IMR-90 (cell line): ENCODE measurements at regions not wholly inside any gene's neighbourhood (a gene's known extent, or its start where the extent isn't known, plus 50 kb on each side); places are given as distances from the start of the nearest gene placed in this dataset.

Source experiments
- ATAC-seq: fragments of 200-7000 bp; cut with Tn5 transposase; 2 replicates; pipeline ENCODE4 v1.9.1; 2020; ENCODE audit warnings: low read depth, mild to moderate bottlenecking, moderate library complexity
- BruUV-seq: library from RNA; stranded (reverse); fragments of 400-500 nt; replicated peaks from 2 replicates; lab custom pipeline; 2021; lab: Mats Ljungman, UMichigan
- CTCF ChIA-PET: fragments of 300-600 bp; formaldehyde crosslinking; extraction: SDS; loops from one replicate; lab custom pipeline; 2021; ENCODE audit warnings: antibody characterized with exemption; lab: Yijun Ruan, JAX
- POLR2A ChIA-PET: fragments of 300-600 bp; sonication (Branson Sonifier 250); formaldehyde crosslinking; loops from one replicate; lab custom pipeline; 2022; ENCODE audit warnings: antibody characterized with exemption; ENCODE audit not compliant: unreplicated experiment; lab: Charles Lee
- DNase-seq: peaks from one replicate; pipeline ENCODE4 v3.0.0; 2013
- H2AFZ ChIP-seq: replicated peaks from 2 replicates; pipeline ENCODE3; 2013; ENCODE audit warnings: low read length, mild to moderate bottlenecking; ENCODE audit not compliant: poor library complexity
- H2AK5ac ChIP-seq: 2 replicates; pipeline ENCODE4 v1.6.1; 2013; ENCODE audit warnings: low read depth, low read length, inconsistent platforms
- H2AK9ac ChIP-seq: replicated peaks from 2 replicates; pipeline ENCODE3; 2013; ENCODE audit warnings: mild to moderate bottlenecking, low read depth, low read length, moderate library complexity; ENCODE audit not compliant: poor library complexity
- H2BK120ac ChIP-seq: 2 replicates; pipeline ENCODE4 v1.6.1; 2013; ENCODE audit warnings: low read depth, low read length, inconsistent platforms
- H2BK15ac ChIP-seq: 3 replicates; pipeline ENCODE4 v1.6.1; 2013; ENCODE audit warnings: low read depth, low read length, inconsistent platforms
- H2BK20ac ChIP-seq: 2 replicates; pipeline ENCODE4 v1.6.1; 2013; ENCODE audit warnings: low read depth, mild to moderate bottlenecking, inconsistent platforms, low read length, moderate library complexity
- H2BK5ac ChIP-seq: 2 replicates; pipeline ENCODE4 v1.6.1; 2013; ENCODE audit warnings: mild to moderate bottlenecking, low read depth, low read length, inconsistent platforms; ENCODE audit not compliant: poor library complexity, severe bottlenecking
- H3K14ac ChIP-seq: replicated peaks from 2 replicates; pipeline ENCODE4 v1.6.1; 2013; ENCODE audit warnings: low read depth, low read length, inconsistent platforms
- H3K18ac ChIP-seq: 2 replicates; pipeline ENCODE4 v1.6.1; 2013; ENCODE audit warnings: low read depth, low read length, control low read depth
- H3K23ac ChIP-seq: 2 replicates; pipeline ENCODE4 v1.6.1; 2013; ENCODE audit warnings: low read depth, low read length, inconsistent platforms
- H3K27ac ChIP-seq: 2 replicates; pipeline ENCODE4 v1.5.1; 2013; ENCODE audit warnings: mild to moderate bottlenecking, control low read depth, low read length; ENCODE audit not compliant: insufficient read depth
- H3K27me3 ChIP-seq: 2 replicates; pipeline ENCODE4 v1.6.1; 2013; ENCODE audit warnings: low read length; ENCODE audit not compliant: control insufficient read depth, insufficient read depth
- H3K36me3 ChIP-seq: 2 replicates; pipeline ENCODE4 v1.6.1; 2013; ENCODE audit warnings: low read length, mixed read lengths; ENCODE audit not compliant: control insufficient read depth, insufficient read depth
- H3K4ac ChIP-seq: 2 replicates; pipeline ENCODE4 v1.6.1; 2013; ENCODE audit warnings: low read depth, low read length, inconsistent platforms
- H3K4me1 ChIP-seq: 2 replicates; pipeline ENCODE4 v1.6.1; 2013; ENCODE audit warnings: low read length, mixed read lengths; ENCODE audit not compliant: control insufficient read depth, insufficient read depth
- H3K4me2 ChIP-seq: 2 replicates; pipeline ENCODE4 v1.6.1; 2013; ENCODE audit warnings: low read depth, mild to moderate bottlenecking, control low read depth, low read length, moderate library complexity
- H3K4me3 ChIP-seq: 2 replicates; pipeline ENCODE4 v1.5.1; 2013; ENCODE audit warnings: low read depth, mild to moderate bottlenecking, control low read depth, low read length, moderate library complexity; ENCODE audit not compliant: insufficient read depth
- H3K56ac ChIP-seq: 2 replicates; pipeline ENCODE4 v1.6.1; 2013; ENCODE audit warnings: low read length, inconsistent platforms; ENCODE audit not compliant: insufficient read depth; ENCODE audit errors: extremely low read depth
- H3K79me1 ChIP-seq, 2 experiments: 2 replicates each; pipeline ENCODE4 v1.6.1; 2013; ENCODE audit warnings: low read length in 2 of 2, inconsistent platforms in 1 of 2, low read depth in 1 of 2
- H3K9ac ChIP-seq: 2 replicates; pipeline ENCODE4 v1.6.1; 2013; ENCODE audit warnings: low read depth, low read length, control low read depth
- H3K9me1 ChIP-seq: 2 replicates; pipeline ENCODE4 v1.6.1; 2013; ENCODE audit warnings: low read length, inconsistent platforms; ENCODE audit not compliant: insufficient read depth
- H3K9me3 ChIP-seq: 2 replicates; pipeline ENCODE4 v1.6.1; 2013; ENCODE audit warnings: low read length; ENCODE audit not compliant: control insufficient read depth, insufficient read depth
- H4K20me1 ChIP-seq: 2 replicates; pipeline ENCODE4 v1.6.1; 2013; ENCODE audit warnings: low read length, inconsistent platforms; ENCODE audit not compliant: insufficient read depth
- H4K5ac ChIP-seq: 2 replicates; pipeline ENCODE4 v1.6.1; 2013; ENCODE audit warnings: mild to moderate bottlenecking, low read depth, low read length, control low read depth
- H4K8ac ChIP-seq, 2 experiments: 2 replicates each; pipeline ENCODE4 v1.6.1; 2013; ENCODE audit warnings: low read depth in 2 of 2, low read length in 2 of 2, control low read depth in 1 of 2, inconsistent platforms in 1 of 2
- H4K91ac ChIP-seq: 2 replicates; pipeline ENCODE4 v1.6.1; 2013; ENCODE audit warnings: low read depth, low read length, inconsistent platforms; ENCODE audit not compliant: insufficient read depth
- BHLHE40 ChIP-seq: fragments of 150-350 bp; IDR thresholded peaks from 2 replicates; pipeline ENCODE4 v1.6.1; 2016; ENCODE audit warnings: mild to moderate bottlenecking, low read depth, low read length
- FOS ChIP-seq: fragments of 150-350 bp; IDR thresholded peaks from 2 replicates; pipeline ENCODE4 v1.6.1; 2016; ENCODE audit warnings: low read depth, low read length
- MAFK ChIP-seq: IDR thresholded peaks from 2 replicates; pipeline ENCODE4 v1.6.1; 2012; ENCODE audit warnings: low read depth, low read length, improper control_type of control experiment
- MXI1 ChIP-seq: IDR thresholded peaks from 2 replicates; pipeline ENCODE4 v1.6.1; 2012; ENCODE audit warnings: low read depth, mild to moderate bottlenecking, low read length, moderate library complexity, borderline replicate concordance
- POLR2A ChIP-seq: IDR thresholded peaks from 2 replicates; pipeline ENCODE4 v1.6.1; 2012; ENCODE audit warnings: mild to moderate bottlenecking, low read depth, low read length
- RCOR1 ChIP-seq: IDR thresholded peaks from 2 replicates; pipeline ENCODE4 v1.6.1; 2012; ENCODE audit warnings: mild to moderate bottlenecking, low read length, improper control_type of control experiment; ENCODE audit not compliant: insufficient replicate concordance
- RFX5 ChIP-seq: IDR thresholded peaks from 2 replicates; pipeline ENCODE4 v1.8.0; 2012; ENCODE audit warnings: low read depth, mild to moderate bottlenecking, low read length, moderate library complexity
- SMC3 ChIP-seq: fragments of 150-350 bp; IDR thresholded peaks from 2 replicates; pipeline ENCODE4 v1.6.1; 2016; ENCODE audit warnings: low read depth, mild to moderate bottlenecking, antibody characterized with exemption, low read length, moderate library complexity
- WGBS, 2 experiments: methylation state at CpG; one replicate each; pipeline versions ENCODE4 v1.1.5 to v1.1.7; 2013; ENCODE audit warnings: missing lambda C conversion rate in 2 of 2; ENCODE audit not compliant: insufficient read length in 1 of 2; ENCODE audit errors: extremely low coverage in 2 of 2; 5-methylcytosine and 5-hydroxymethylcytosine counted together
- dilution Hi-C: fragments of 300-500 bp; cut with HindIII; formaldehyde crosslinking; loops from one replicate; pipeline ENCODE4 v1.14.3; 2018; ENCODE audit warnings: low sequenced_read_pairs; ENCODE audit not compliant: unreplicated experiment
- in situ Hi-C: fragments of 300-500 bp; cut with MboI; formaldehyde crosslinking; loops from 3 replicates; pipeline ENCODE4 v1.14.3; 2019; ENCODE audit warnings: low sequenced_read_pairs, inconsistent platforms, mixed read lengths
- intact Hi-C: fragments of 100-400 bp; cut with micrococcal nuclease; formaldehyde crosslinking; loops from 2 replicates; pipeline ENCODE4 v1.10.0; 2022
- TF ChIP-seq, protein P1 (sequence below): fragments of 150-350 bp; IDR thresholded peaks from 2 replicates; pipeline ENCODE4 v1.6.1; 2017; ENCODE audit warnings: mild to moderate bottlenecking, antibody characterized with exemption, low read length, low read depth

DNA sequence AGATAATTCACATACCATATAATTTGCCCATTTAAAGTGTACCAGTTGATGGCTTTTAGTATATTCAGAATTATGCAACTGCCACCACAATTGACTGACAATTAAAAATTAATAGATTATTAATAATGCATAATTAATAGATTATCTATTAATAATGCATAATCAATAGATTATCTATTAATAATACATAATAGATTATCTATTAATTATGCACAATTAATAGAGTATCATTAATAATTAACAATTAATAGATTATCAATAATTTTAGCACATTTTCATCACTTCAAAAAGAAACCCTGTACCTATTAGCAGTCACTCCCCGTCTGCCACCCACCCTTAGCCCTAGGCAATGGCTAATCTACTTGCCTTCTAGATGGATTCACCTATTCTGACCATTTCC is 108.6 kb upstream of the NR3C2 start:
- TF ChIP-seq FOS, result no peak
- no peak for TF ChIP-seq RFX5
- no peak for TF ChIP-seq RCOR1
- no peak for TF ChIP-seq POLR2A
- TF ChIP-seq MAFK, result no peak
- no peak for TF ChIP-seq BHLHE40
- TF ChIP-seq SMC3, result no peak
- TF ChIP-seq MXI1, result no peak
- TF ChIP-seq, protein P1, sequence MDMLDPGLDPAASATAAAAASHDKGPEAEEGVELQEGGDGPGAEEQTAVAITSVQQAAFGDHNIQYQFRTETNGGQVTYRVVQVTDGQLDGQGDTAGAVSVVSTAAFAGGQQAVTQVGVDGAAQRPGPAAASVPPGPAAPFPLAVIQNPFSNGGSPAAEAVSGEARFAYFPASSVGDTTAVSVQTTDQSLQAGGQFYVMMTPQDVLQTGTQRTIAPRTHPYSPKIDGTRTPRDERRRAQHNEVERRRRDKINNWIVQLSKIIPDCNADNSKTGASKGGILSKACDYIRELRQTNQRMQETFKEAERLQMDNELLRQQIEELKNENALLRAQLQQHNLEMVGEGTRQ, result no peak
- Histone ChIP-seq H3K56ac (no peak overlapping the region), H2BK5ac (no peak overlapping the region), H3K4me2 (no peak overlapping the region), H2BK20ac (no peak overlapping the region), H3K4ac (no peak overlapping the region), H3K27me3 (no peaks in the 10 kb centered on the region), H4K20me1 (no peaks in the 10 kb centered on the region), H3K4me3 (no peak overlapping the region), H4K91ac (no peak overlapping the region), H2AK9ac (no peak overlapping the region), H3K18ac (no peak overlapping the region), H3K9me3 (no peaks in the 10 kb centered on the region), H3K14ac (no peak overlapping the region), H3K79me1 (no peaks in the 10 kb centered on the region), H4K8ac (no peak overlapping the region), H3K23ac (no peak overlapping the region), H4K5ac (no peak overlapping the region), H3K36me3 (no peaks in the 10 kb centered on the region), H2BK15ac (no peak overlapping the region), H2AFZ (no peak overlapping the region), H3K9ac (no peak overlapping the region), H3K9me1 (no peaks in the 10 kb centered on the region), H2BK120ac (no peak overlapping the region), H3K27ac (no peak overlapping the region), H3K4me1 (no peaks in the 10 kb centered on the region), H2AK5ac (no peak overlapping the region)
- ATAC-seq (no peak), DNase-seq (no peak)
- BruUV-seq, result no TSS peak
- CTCF ChIA-PET, result no interaction called here
- intact Hi-C loops (loop anchor here (10.0 kb wide), 1 partner anchor 714 kb away; no protein-coding TSS in a partner anchor), in situ Hi-C loops (no loop called here), dilution Hi-C loops (no loop called here)
- no CpG with 5 or more reads among the region's 1 CpG for WGBS, 2 experiments
- POLR2A ChIA-PET, result no interaction called here
